Osteocyte (in vitro differentiated cells): ENCODE measurements at regions not wholly inside any gene's neighbourhood (a gene's known extent, or its start where the extent isn't known, plus 50 kb on each side); places are given as distances from the start of the nearest gene placed in this dataset.

Experiments used
- DNase-seq: peaks from one replicate; pipeline ENCODE4 v3.0.0; 2021; ENCODE audit warnings: mixed read lengths; ENCODE audit not compliant: unreplicated experiment; ENCODE audit errors: extremely low spot score
- H3K27ac Mint-ChIP-seq: one replicate; pipeline ENCODE4 v1.8.0; 2021; ENCODE audit warnings: mild to moderate bottlenecking, mixed read lengths; ENCODE audit not compliant: unreplicated experiment
- H3K27me3 Mint-ChIP-seq: one replicate; pipeline ENCODE4 v1.8.0; 2021; ENCODE audit warnings: mixed read lengths; ENCODE audit not compliant: unreplicated experiment
- H3K36me3 Mint-ChIP-seq: one replicate; pipeline ENCODE4 v1.8.0; 2021; ENCODE audit warnings: mixed read lengths; ENCODE audit not compliant: unreplicated experiment
- H3K4me1 Mint-ChIP-seq: one replicate; pipeline ENCODE4 v1.8.0; 2021; ENCODE audit warnings: mixed read lengths; ENCODE audit not compliant: unreplicated experiment
- H3K4me3 Mint-ChIP-seq: one replicate; pipeline ENCODE4 v1.8.0; 2021; ENCODE audit warnings: mild to moderate bottlenecking, moderate library complexity, mixed read lengths; ENCODE audit not compliant: unreplicated experiment
- H3K9me3 Mint-ChIP-seq: one replicate; pipeline ENCODE4 v1.8.0; 2021; ENCODE audit warnings: mixed read lengths; ENCODE audit not compliant: unreplicated experiment
- CTCF ChIP-seq: fragments of 200-600 bp; sonication (generic); IDR thresholded peaks from 2 replicates; pipeline ENCODE4 v1.5.0; 2021; ENCODE audit warnings: antibody characterized with exemption, mild to moderate bottlenecking, moderate library complexity

- Mint-ChIP-seq H3K9me3 (no peaks in the 10 kb centered on the region), H3K27ac (no peak overlapping the region), H3K4me3 (no peak overlapping the region), H3K4me1 (no peaks in the 10 kb centered on the region), H3K36me3 (no peaks in the 10 kb centered on the region), H3K27me3 (no peaks in the 10 kb centered on the region)
- TF ChIP-seq CTCF: no peak
- DNase-seq: no peak
Measured at GRCh38 chr10:36303896-36304295, 661.8 kb upstream of the FZD8 start.

- H3K4me1 Mint-ChIP-seq: no peaks in the 10 kb centered on the region
- H3K36me3 Mint-ChIP-seq: no peaks in the 10 kb centered on the region
- H3K27ac Mint-ChIP-seq: no peak overlapping the region
- H3K27me3 Mint-ChIP-seq: no peaks in the 10 kb centered on the region
- DNase-seq: no peak
- no peak overlapping the region for H3K4me3 Mint-ChIP-seq
- no peaks in the 10 kb centered on the region for H3K9me3 Mint-ChIP-seq
- no peak for TF ChIP-seq CTCF
Measured at GRCh38 chr10:36302086-36302485, 660.0 kb upstream of the FZD8 start.

GRCh38 chr10:36301539-36301938 is 659.4 kb upstream of the FZD8 start:
- Mint-ChIP-seq H3K9me3 (no peaks in the 10 kb centered on the region), H3K4me1 (no peaks in the 10 kb centered on the region), H3K27me3 (no peaks in the 10 kb centered on the region), H3K36me3 (no peaks in the 10 kb centered on the region), H3K4me3 (no peak overlapping the region), H3K27ac (no peak overlapping the region)
- TF ChIP-seq CTCF: no peak
- DNase-seq: no peak

- DNase-seq: no peak
- no peak overlapping the region for H3K27ac Mint-ChIP-seq
- H3K36me3 Mint-ChIP-seq: no peaks in the 10 kb centered on the region
- no peaks in the 10 kb centered on the region for H3K4me1 Mint-ChIP-seq
- no peaks in the 10 kb centered on the region for H3K9me3 Mint-ChIP-seq
- no peak overlapping the region for H3K4me3 Mint-ChIP-seq
- no peaks in the 10 kb centered on the region for H3K27me3 Mint-ChIP-seq
- TF ChIP-seq CTCF: no peak
Measured at GRCh38 chr10:36301139-36301538, 659.0 kb upstream of the FZD8 start.

- Mint-ChIP-seq H3K27me3 (no peaks in the 10 kb centered on the region), H3K27ac (no peak overlapping the region), H3K9me3 (peaks cover 29% of the 10 kb centered on the region), H3K36me3 (peaks cover 7% of the 10 kb centered on the region), H3K4me1 (peaks cover 32% of the 10 kb centered on the region), H3K4me3 (no peak overlapping the region)
- no peak for DNase-seq
- TF ChIP-seq CTCF: no peak
Measured at GRCh38 chr10:36283827-36284226, 641.7 kb upstream of the FZD8 start.
